GM23338 (cell line): ENCODE measurements at regions not wholly inside any gene's neighbourhood (a gene's known extent, or its start where the extent isn't known, plus 50 kb on each side); places are given as distances from the start of the nearest gene placed in this dataset.

ENCODE experiments used
- ATAC-seq: fragments of 200-7000 bp; cut with Tn5 transposase; 3 replicates; pipeline ENCODE4 v1.9.1; 2020
- DNase-seq: peaks from one replicate; pipeline ENCODE4 v3.0.0-alpha.2; 2015; ENCODE audit warnings: low spot score
- H2AFZ ChIP-seq: fragments of 200-600 bp; sonication (generic); 2 replicates; pipeline ENCODE4 v1.8.0; 2016; ENCODE audit warnings: antibody characterized with exemption, mild to moderate bottlenecking, moderate library complexity
- H3F3A ChIP-seq: fragments of 200-600 bp; sonication (generic); replicated peaks from 2 replicates; pipeline ENCODE4 v1.8.0; 2017; ENCODE audit warnings: antibody characterized with exemption, mixed run types, low read depth
- H3K27ac ChIP-seq: fragments of 200-600 bp; sonication (generic); 2 replicates; pipeline ENCODE4 v1.6.1; 2016; ENCODE audit warnings: low read depth
- H3K27me3 ChIP-seq: fragments of 200-600 bp; sonication (generic); 2 replicates; pipeline ENCODE4 v1.8.0; 2016; ENCODE audit warnings: mild to moderate bottlenecking, mixed run types, moderate library complexity; ENCODE audit not compliant: insufficient read depth
- H3K36me3 ChIP-seq: fragments of 200-600 bp; sonication (generic); 2 replicates; pipeline ENCODE4 v1.8.0; 2016; ENCODE audit warnings: mild to moderate bottlenecking; ENCODE audit not compliant: insufficient read depth
- H3K4me1 ChIP-seq: fragments of 200-600 bp; sonication (generic); 2 replicates; pipeline ENCODE4 v1.8.0; 2016; ENCODE audit warnings: mild to moderate bottlenecking, moderate library complexity; ENCODE audit not compliant: insufficient read depth
- H3K4me2 ChIP-seq: fragments of 200-600 bp; sonication (generic); 2 replicates; pipeline ENCODE4 v1.7.1; 2017; ENCODE audit warnings: mixed run types
- H3K4me3 ChIP-seq: fragments of 200-600 bp; sonication (generic); 2 replicates; pipeline ENCODE4 v1.6.1; 2016; ENCODE audit warnings: mixed run types
- H3K79me2 ChIP-seq: fragments of 200-600 bp; sonication (generic); replicated peaks from 2 replicates; pipeline ENCODE4 v1.8.0; 2017; ENCODE audit warnings: mild to moderate bottlenecking; ENCODE audit not compliant: insufficient read depth
- H3K9me2 ChIP-seq: fragments of 200-600 bp; sonication (generic); 2 replicates; pipeline ENCODE4 v1.8.0; 2017; ENCODE audit not compliant: insufficient read depth
- H4K20me1 ChIP-seq: fragments of 200-600 bp; sonication (generic); replicated peaks from 2 replicates; pipeline ENCODE4 v1.8.0; 2017; ENCODE audit warnings: mild to moderate bottlenecking; ENCODE audit not compliant: insufficient read depth
- H3K27ac Mint-ChIP-seq: 2 replicates; pipeline ENCODE4 v1.8.0; 2020; ENCODE audit warnings: inconsistent platforms, mild to moderate bottlenecking, moderate library complexity, mixed read lengths
- H3K27me3 Mint-ChIP-seq: 3 replicates; pipeline ENCODE4 v1.8.0; 2022; ENCODE audit warnings: low read depth, mild to moderate bottlenecking, moderate library complexity, mixed read lengths, inconsistent platforms; ENCODE audit not compliant: insufficient read depth, poor library complexity
- H3K36me3 Mint-ChIP-seq: 3 replicates; pipeline ENCODE4 v1.8.0; 2021; ENCODE audit warnings: low read depth, mild to moderate bottlenecking, inconsistent platforms, moderate library complexity, mixed read lengths
- H3K4me1 Mint-ChIP-seq: 3 replicates; pipeline ENCODE4 v1.8.0; 2020; ENCODE audit warnings: mild to moderate bottlenecking, inconsistent platforms, mixed read lengths
- H3K4me3 Mint-ChIP-seq: 3 replicates; pipeline ENCODE4 v1.8.0; 2021; ENCODE audit warnings: moderate library complexity, mild to moderate bottlenecking, inconsistent platforms, mixed read lengths
- H3K9me3 Mint-ChIP-seq: 3 replicates; pipeline ENCODE4 v1.8.0; 2020; ENCODE audit warnings: moderate library complexity, mild to moderate bottlenecking, inconsistent platforms, mixed read lengths
- CREB1 ChIP-seq: fragments of 250-450 bp; sonication (Bioruptor Pico); IDR thresholded peaks from 2 replicates; pipeline ENCODE4 v1.5.0; 2020; ENCODE audit warnings: low read depth, mild to moderate bottlenecking, moderate library complexity
- CTCF ChIP-seq, 2 experiments: fragments of 200-600 bp in 1 of 2; sonication (generic) in 1 of 2; conservative IDR thresholded peaks; 2 replicates each; pipeline versions ENCODE4 v1.5.1 to v1.6.1; 2016 to 2017; ENCODE audit warnings: antibody characterized with exemption in 2 of 2, low read depth in 2 of 2, mild to moderate bottlenecking in 2 of 2, moderate library complexity in 1 of 2
- ETS1 ChIP-seq: IDR thresholded peaks from 2 replicates; pipeline ENCODE4 v1.6.1; 2016; ENCODE audit warnings: antibody characterized with exemption
- EZH2 ChIP-seq: fragments of 200-600 bp; sonication (generic); IDR thresholded peaks from one replicate; pipeline ENCODE4 v1.8.0; 2017; ENCODE audit warnings: antibody characterized with exemption, mild to moderate bottlenecking, low read depth; ENCODE audit not compliant: unreplicated experiment
- EZH2phosphoT487 ChIP-seq: fragments of 200-600 bp; sonication (generic); IDR thresholded peaks from one replicate; pipeline ENCODE4 v1.8.1; 2018; ENCODE audit warnings: antibody characterized with exemption; ENCODE audit not compliant: unreplicated experiment
- JUNB ChIP-seq: IDR thresholded peaks from one replicate; pipeline ENCODE4 v1.6.1; 2016; ENCODE audit warnings: antibody characterized with exemption; ENCODE audit not compliant: unreplicated experiment
- NANOG ChIP-seq: IDR thresholded peaks from 2 replicates; pipeline ENCODE4 v1.6.1; 2016; ENCODE audit warnings: antibody characterized with exemption, borderline replicate concordance
- POLR2AphosphoS5 ChIP-seq: IDR thresholded peaks from 2 replicates; pipeline ENCODE4 v1.6.1; 2016; ENCODE audit warnings: antibody characterized with exemption, low read depth
- REST ChIP-seq: IDR thresholded peaks from one replicate; pipeline ENCODE4 v1.6.1; 2018; ENCODE audit warnings: antibody characterized with exemption; ENCODE audit not compliant: unreplicated experiment
- STAT1 ChIP-seq: IDR thresholded peaks from one replicate; pipeline ENCODE4 v1.6.1; 2016; ENCODE audit warnings: antibody characterized with exemption; ENCODE audit not compliant: unreplicated experiment
- ZNF114 ChIP-seq: fragments of 250-450 bp; sonication (Bioruptor Pico); IDR thresholded peaks from 2 replicates; pipeline ENCODE4 v1.5.0; 2020; ENCODE audit warnings: mild to moderate bottlenecking, moderate library complexity
- ZNF331 ChIP-seq: fragments of 250-450 bp; sonication (Bioruptor Pico); IDR thresholded peaks from 2 replicates; pipeline ENCODE4 v1.5.0; 2020; ENCODE audit warnings: low read depth, mild to moderate bottlenecking, moderate library complexity
- ZNF462 ChIP-seq: fragments of 250-450 bp; sonication (Bioruptor Pico); IDR thresholded peaks from 2 replicates; pipeline ENCODE4 v1.5.0; 2020; ENCODE audit warnings: mild to moderate bottlenecking, moderate library complexity

- DNase-seq (no peak), ATAC-seq (no peak)
- H3K27ac ChIP-seq = no peak overlapping the region
- no peaks in the 10 kb centered on the region for H3F3A ChIP-seq
- no peaks in the 10 kb centered on the region for H4K20me1 ChIP-seq
- H3K27ac Mint-ChIP-seq = no peak overlapping the region
- no peaks in the 10 kb centered on the region for H3K79me2 ChIP-seq
- TF ChIP-seq STAT1 (no peak), ZNF331 (no peak), CTCF (conservative IDR thresholded peaks at IDR 0.05; ENCODE audit: low read depth in 2 of 2) (no peak), EZH2phosphoT487 (no peak), NANOG (no peak), POLR2AphosphoS5 (no peak), ZNF462 (CRISPR knock-in tag) (no peak), EZH2 (no peak), JUNB (no peak), ETS1 (no peak), CREB1 (CRISPR knock-in tag) (no peak), ZNF114 (CRISPR knock-in tag) (no peak), REST (no peak)
- H3K27me3 Mint-ChIP-seq = no peaks in the 10 kb centered on the region
- H3K9me2 ChIP-seq = no peaks in the 10 kb centered on the region
- H3K4me3 Mint-ChIP-seq = no peak overlapping the region
- H3K36me3 Mint-ChIP-seq = no peaks in the 10 kb centered on the region
- 0 out of 2 replicates have a peak, but pooled peaks cover 4% of the 10 kb centered on the region for H3K4me1 ChIP-seq
- H3K27me3 ChIP-seq = no peaks in the 10 kb centered on the region
- H2AFZ ChIP-seq = no peak overlapping the region
- no peaks in the 10 kb centered on the region for H3K36me3 ChIP-seq
- H3K4me1 Mint-ChIP-seq = no peaks in the 10 kb centered on the region
- H3K9me3 Mint-ChIP-seq = no peaks in the 10 kb centered on the region; the same call in 2 of the 3 replicates
- no peak overlapping the region for H3K4me2 ChIP-seq
- no peak overlapping the region for H3K4me3 ChIP-seq
Measured at GRCh38 chr5:58227858-58228257, 232.0 kb downstream of the PLK2 start.
